Endothelial cell of umbilical vein (primary cell): ENCODE measurements at regions not wholly inside any gene's neighbourhood (a gene's known extent, or its start where the extent isn't known, plus 50 kb on each side); places are given as distances from the start of the nearest gene placed in this dataset.

Source experiments
- BruUV-seq: library from RNA; stranded (reverse); fragments of 400-500 nt; replicated peaks from 2 replicates; lab custom pipeline; 2021; lab: Mats Ljungman, UMichigan
- CTCF ChIA-PET: fragments of 300-600, 350-600 bp; sonication (Branson Sonifier 250); formaldehyde crosslinking; loops from one replicate; lab custom pipeline; 2021; ENCODE audit warnings: antibody characterized with exemption, inconsistent platforms; lab: Charles Lee
- POLR2A ChIA-PET: fragments of 300-600, 350-600 bp; sonication (Branson Sonifier 250); formaldehyde crosslinking; loops from one replicate; lab custom pipeline; 2021; ENCODE audit warnings: antibody characterized with exemption, inconsistent platforms; lab: Charles Lee
- DNase-seq: peaks from one replicate; pipeline ENCODE4 v3.0.0-alpha.2; 2011; ENCODE audit warnings: low read depth, low spot score
- FAIRE-seq: peaks from 2 replicates; lab custom pipeline; 2011; peaks lifted over from hg19 to GRCh38; lab: Jason Lieb, UNC
- H2AFZ ChIP-seq: 2 replicates; pipeline ENCODE4 v1.6.0; 2012; ENCODE audit warnings: low read depth, low read length, control low read depth, inconsistent platforms
- H3K27ac ChIP-seq: 2 replicates; pipeline ENCODE4 v1.5.1; 2011; ENCODE audit warnings: low read depth, mild to moderate bottlenecking, control low read depth, low read length, moderate library complexity; ENCODE audit not compliant: insufficient read depth
- H3K27me3 ChIP-seq, 2 experiments: 2 replicates each; pipeline versions ENCODE4 v1.6.0 to v1.6.1; 2011; ENCODE audit warnings: low read length in 2 of 2, mixed read lengths in 1 of 2; ENCODE audit not compliant: control insufficient read depth in 2 of 2, insufficient read depth in 2 of 2
- H3K36me3 ChIP-seq, 2 experiments: 2 replicates in 1 of 2; 3 replicates in 1 of 2; pipeline ENCODE4 v1.5.1; 2011; ENCODE audit warnings: low read length in 2 of 2, mild to moderate bottlenecking in 1 of 2, moderate library complexity in 1 of 2; ENCODE audit not compliant: control insufficient read depth in 2 of 2, insufficient read depth in 2 of 2; ENCODE audit errors: extremely low read depth in 1 of 2
- H3K4me1 ChIP-seq: 3 replicates; pipeline ENCODE4 v1.5.1; 2011; ENCODE audit warnings: mild to moderate bottlenecking, low read length; ENCODE audit not compliant: control insufficient read depth, insufficient read depth; ENCODE audit errors: extremely low read depth
- H3K4me2 ChIP-seq: 2 replicates; pipeline ENCODE4 v1.6.1; 2011; ENCODE audit warnings: low read length, control low read depth, mixed read lengths; ENCODE audit not compliant: insufficient read depth
- H3K4me3 ChIP-seq, 3 experiments: fragments of 200-600 bp in 1 of 3; sonication (generic), shearing (Covaris generic) in 1 of 3; replicated peaks in 1 of 3; 2 replicates each; pipeline ENCODE4 v1.5.1; 2011 to 2016; ENCODE audit warnings: control low read depth in 3 of 3, low read length in 3 of 3, mild to moderate bottlenecking in 2 of 3, inconsistent platforms in 1 of 3, low read depth in 1 of 3, moderate library complexity in 1 of 3; ENCODE audit not compliant: insufficient read depth in 1 of 3
- H3K79me2 ChIP-seq: 2 replicates; pipeline ENCODE4 v1.6.0; 2012; ENCODE audit warnings: low read length, inconsistent platforms; ENCODE audit not compliant: control insufficient read depth, insufficient read depth
- H3K9ac ChIP-seq: replicated peaks from 2 replicates; pipeline ENCODE3; 2011; ENCODE audit warnings: low read length, control low read depth; ENCODE audit not compliant: insufficient read depth; ENCODE audit errors: extremely low read depth
- H3K9me1 ChIP-seq: replicated peaks from 3 replicates; pipeline ENCODE4 v1.6.0; 2011; ENCODE audit warnings: mild to moderate bottlenecking, low read length; ENCODE audit not compliant: control insufficient read depth, insufficient read depth; ENCODE audit errors: extremely low read depth
- H3K9me3 ChIP-seq: replicated peaks from 2 replicates; pipeline ENCODE4 v1.5.1; 2012; ENCODE audit warnings: low read length, inconsistent platforms; ENCODE audit not compliant: control insufficient read depth, insufficient read depth
- H4K20me1 ChIP-seq: replicated peaks from 2 replicates; pipeline ENCODE3; 2011; ENCODE audit warnings: mild to moderate bottlenecking, low read length; ENCODE audit not compliant: control insufficient read depth, insufficient read depth; ENCODE audit errors: extremely low read depth
- EZH2 ChIP-seq: IDR thresholded peaks from 2 replicates; pipeline ENCODE4 v1.6.1; 2012; ENCODE audit warnings: borderline replicate concordance, low read depth, mild to moderate bottlenecking, moderate library complexity, low read length, inconsistent platforms; ENCODE audit not compliant: severe bottlenecking
- GATA2 ChIP-seq: IDR thresholded peaks from 2 replicates; pipeline ENCODE4 v1.7.0; 2011; ENCODE audit warnings: low read depth, mild to moderate bottlenecking, moderate library complexity, mixed read lengths, low read length; ENCODE audit not compliant: insufficient read length, insufficient read depth
- JUN ChIP-seq: IDR thresholded peaks from 2 replicates; pipeline ENCODE4 v1.6.1; 2011; ENCODE audit warnings: borderline replicate concordance, low read depth; ENCODE audit not compliant: insufficient read length, insufficient read depth
- MYC ChIP-seq: IDR thresholded peaks from one replicate; pipeline ENCODE4 v1.6.1; 2011; ENCODE audit warnings: mild to moderate bottlenecking, low read depth, low read length
- POLR2A ChIP-seq: IDR thresholded peaks from 2 replicates; pipeline ENCODE4 v1.6.1; 2012; ENCODE audit warnings: low read depth, mild to moderate bottlenecking, control low read depth, low read length
- POLR2AphosphoS5 ChIP-seq: IDR thresholded peaks from 2 replicates; pipeline ENCODE4 v1.6.1; 2012; ENCODE audit warnings: low read depth, mild to moderate bottlenecking, control low read depth, low read length, moderate library complexity; ENCODE audit not compliant: insufficient read depth
- dilution Hi-C: fragments of 300-500 bp; cut with MboI; formaldehyde crosslinking; loops from one replicate; pipeline ENCODE4 v1.15.0; 2019; ENCODE audit warnings: low sequenced_read_pairs; ENCODE audit not compliant: extremely low pct_ligation_motif_present
- intact Hi-C: fragments of 100-400 bp; cut with micrococcal nuclease; formaldehyde crosslinking; loops from one replicate; pipeline ENCODE4 v1.10.0; 2022
- TF ChIP-seq, protein P1 (sequence below): IDR thresholded peaks from 2 replicates; pipeline ENCODE4 v1.6.1; 2011; ENCODE audit not compliant: insufficient read depth, insufficient read length
- TF ChIP-seq, protein P2 (sequence below), 2 donors: IDR thresholded peaks; 1 replicate in 1 of 2; 2 replicates in 1 of 2; pipeline ENCODE4 v1.5.1; 2011; ENCODE audit warnings: low read length in 2 of 2, mild to moderate bottlenecking in 2 of 2, moderate library complexity in 2 of 2, control low read depth in 1 of 2, inconsistent platforms in 1 of 2, low read depth in 1 of 2; ENCODE audit not compliant: insufficient read depth in 1 of 2; ENCODE audit errors: extremely low read depth in 1 of 2

- Histone ChIP-seq H3K27ac (no peak overlapping the region), H3K4me1 (no peaks in the 10 kb centered on the region), H3K9ac (no peak overlapping the region), H3K9me3 (peaks cover 3% of the 10 kb centered on the region), H3K4me3 (no peak overlapping the region), H3K79me2 (no peaks in the 10 kb centered on the region), H4K20me1 (no peaks in the 10 kb centered on the region), H3K4me2 (no peak overlapping the region), H2AFZ (no peak overlapping the region), H3K36me3 (no peaks in the 10 kb centered on the region), H3K9me1 (no peaks in the 10 kb centered on the region), H3K27me3 (no peaks in the 10 kb centered on the region)
- ChIA-PET CTCF (interaction anchor here (0.6 kb wide), 1 partner anchor 549 kb away, joined by 3 read pairs; no protein-coding TSS in a partner anchor), POLR2A (no interaction called here)
- no peak for DNase-seq
- BruUV-seq, result no TSS peak
- FAIRE-seq, result no peak
- dilution Hi-C loops (no loop called here), intact Hi-C loops (no loop called here)
- TF ChIP-seq MYC (no peak), EZH2 (no peak), JUN (no peak), POLR2AphosphoS5 (no peak), GATA2 (no peak), POLR2A (no peak)
- TF ChIP-seq, protein P1, sequence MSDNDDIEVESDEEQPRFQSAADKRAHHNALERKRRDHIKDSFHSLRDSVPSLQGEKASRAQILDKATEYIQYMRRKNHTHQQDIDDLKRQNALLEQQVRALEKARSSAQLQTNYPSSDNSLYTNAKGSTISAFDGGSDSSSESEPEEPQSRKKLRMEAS, result no peak
- TF ChIP-seq, protein P2, sequence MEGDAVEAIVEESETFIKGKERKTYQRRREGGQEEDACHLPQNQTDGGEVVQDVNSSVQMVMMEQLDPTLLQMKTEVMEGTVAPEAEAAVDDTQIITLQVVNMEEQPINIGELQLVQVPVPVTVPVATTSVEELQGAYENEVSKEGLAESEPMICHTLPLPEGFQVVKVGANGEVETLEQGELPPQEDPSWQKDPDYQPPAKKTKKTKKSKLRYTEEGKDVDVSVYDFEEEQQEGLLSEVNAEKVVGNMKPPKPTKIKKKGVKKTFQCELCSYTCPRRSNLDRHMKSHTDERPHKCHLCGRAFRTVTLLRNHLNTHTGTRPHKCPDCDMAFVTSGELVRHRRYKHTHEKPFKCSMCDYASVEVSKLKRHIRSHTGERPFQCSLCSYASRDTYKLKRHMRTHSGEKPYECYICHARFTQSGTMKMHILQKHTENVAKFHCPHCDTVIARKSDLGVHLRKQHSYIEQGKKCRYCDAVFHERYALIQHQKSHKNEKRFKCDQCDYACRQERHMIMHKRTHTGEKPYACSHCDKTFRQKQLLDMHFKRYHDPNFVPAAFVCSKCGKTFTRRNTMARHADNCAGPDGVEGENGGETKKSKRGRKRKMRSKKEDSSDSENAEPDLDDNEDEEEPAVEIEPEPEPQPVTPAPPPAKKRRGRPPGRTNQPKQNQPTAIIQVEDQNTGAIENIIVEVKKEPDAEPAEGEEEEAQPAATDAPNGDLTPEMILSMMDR (IDR thresholded peaks at IDR 0.05; ENCODE audit: extremely low read depth in 1 of 2, insufficient read depth in 1 of 2, low read depth in 1 of 2, low read length in 2 of 2), result no peak
Measured at GRCh38 chr9:135002802-135003201, 84.7 kb upstream of the OLFM1 start.
